GM18861 (cell line): ENCODE measurements at regions not wholly inside any gene's neighbourhood (a gene's known extent, or its start where the extent isn't known, plus 50 kb on each side); places are given as distances from the start of the nearest gene placed in this dataset.

Source experiments
- ATAC-seq: cut with Tn5 transposase; IDR thresholded peaks from one replicate; pipeline ENCODE4 v1.9.1; 2021; ENCODE audit not compliant: unreplicated experiment

DNA sequence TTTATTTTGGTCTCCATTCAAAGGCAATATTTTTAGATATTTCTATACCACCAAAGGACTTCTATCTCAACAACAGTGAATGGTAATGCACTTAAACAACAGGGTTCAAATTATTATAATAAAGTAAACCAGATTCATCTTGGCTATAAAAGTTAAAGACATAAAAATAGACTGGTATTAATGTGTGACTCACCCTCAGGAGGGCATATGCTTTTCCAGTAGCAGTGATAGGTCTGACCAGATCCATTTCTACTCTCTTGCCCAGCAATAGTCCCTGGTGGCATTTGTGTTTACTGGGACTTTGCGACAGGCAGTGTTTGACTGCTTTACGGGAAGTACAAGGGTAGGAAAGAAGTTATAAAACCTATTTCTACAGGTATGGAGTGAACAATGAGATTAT is 353.2 kb upstream of the ATP2B1 start:
- no peak for ATAC-seq

DNA sequence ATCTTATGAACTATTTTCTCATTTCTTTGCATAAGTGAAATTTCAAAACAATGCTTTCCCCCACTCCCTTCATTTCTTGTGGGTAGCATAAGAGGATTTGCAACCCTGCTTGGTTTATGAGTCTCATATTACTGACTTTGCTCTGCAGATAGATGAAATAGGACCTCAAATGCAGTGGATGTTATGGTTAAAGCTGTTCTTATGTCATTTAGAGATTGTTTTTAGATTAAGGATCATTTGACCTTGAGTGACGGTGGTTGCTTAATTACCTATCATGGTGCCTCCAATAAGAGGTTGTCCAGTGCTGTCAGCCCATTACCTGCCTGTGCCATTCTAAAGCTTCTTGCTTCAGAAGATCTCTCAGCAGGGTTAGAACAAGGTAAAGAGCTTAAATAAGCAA is 351.4 kb upstream of the ATP2B1 start:
- no peak for ATAC-seq

GRCh38 chr12:90058704-90059103 is 350.1 kb upstream of the ATP2B1 start:
- no peak for ATAC-seq

- ATAC-seq, result no peak
Measured at GRCh38 chr12:90055071-90055470, 346.4 kb upstream of the ATP2B1 start.

- ATAC-seq, result no peak
Measured at GRCh38 chr12:90048918-90049317, 340.3 kb upstream of the ATP2B1 start.

GRCh38 chr12:90045559-90045958 is 336.9 kb upstream of the ATP2B1 start:
- ATAC-seq, result no peak

DNA sequence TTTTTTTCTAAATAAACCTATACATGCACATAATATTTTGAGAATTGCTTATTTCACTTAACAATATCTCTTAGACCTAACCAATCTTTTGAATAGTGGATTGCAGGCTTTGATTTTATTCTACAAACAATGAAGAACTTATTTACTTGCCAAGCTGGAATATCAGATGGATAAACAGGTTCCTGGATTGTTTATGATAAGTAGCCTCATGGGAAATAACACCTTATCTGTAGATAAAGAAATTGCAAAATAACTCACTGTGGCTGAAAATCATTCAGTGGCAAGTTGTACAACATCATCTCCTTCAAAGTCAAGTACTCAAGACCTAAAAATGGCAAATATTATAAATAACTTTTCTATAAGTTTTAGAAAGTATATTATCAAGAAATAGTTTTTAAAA is 335.4 kb upstream of the ATP2B1 start:
- no peak for ATAC-seq

DNA sequence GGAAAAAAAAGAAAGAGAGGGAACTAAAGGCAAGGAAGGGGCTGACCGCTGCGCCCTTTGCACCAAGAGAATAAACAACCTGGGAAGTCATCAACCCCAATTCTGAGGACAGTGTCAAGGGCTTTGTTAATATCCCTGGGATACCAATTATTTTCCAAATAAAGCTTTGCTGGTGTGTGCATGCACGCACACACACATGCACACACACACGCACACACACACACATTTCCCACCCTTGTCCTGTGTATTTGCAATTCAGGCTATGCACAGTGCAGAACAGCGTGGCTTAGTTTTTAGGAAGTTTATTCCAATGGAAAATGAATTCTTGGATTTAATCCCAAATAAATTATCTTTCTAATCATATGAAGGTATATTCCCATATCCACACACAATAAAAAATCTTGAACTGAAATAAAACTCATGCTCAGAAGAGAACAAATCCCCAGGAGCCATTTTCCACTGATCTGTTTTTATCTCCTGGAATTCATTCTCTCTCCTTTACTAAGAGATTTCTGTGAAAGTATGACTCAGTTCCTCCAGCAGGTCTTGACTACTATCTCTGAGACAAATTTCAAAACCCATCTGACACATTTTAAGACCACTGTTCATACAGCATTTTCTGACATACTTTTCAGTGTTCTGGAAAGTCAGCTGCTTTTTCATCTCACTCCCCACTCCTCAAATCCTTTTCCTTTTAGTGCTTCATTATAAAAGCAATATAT is 334.4 kb upstream of the ATP2B1 start:
- ATAC-seq, result no peak

GRCh38 chr12:90038289-90038688 is 329.7 kb upstream of the ATP2B1 start:
- ATAC-seq, result no peak

DNA sequence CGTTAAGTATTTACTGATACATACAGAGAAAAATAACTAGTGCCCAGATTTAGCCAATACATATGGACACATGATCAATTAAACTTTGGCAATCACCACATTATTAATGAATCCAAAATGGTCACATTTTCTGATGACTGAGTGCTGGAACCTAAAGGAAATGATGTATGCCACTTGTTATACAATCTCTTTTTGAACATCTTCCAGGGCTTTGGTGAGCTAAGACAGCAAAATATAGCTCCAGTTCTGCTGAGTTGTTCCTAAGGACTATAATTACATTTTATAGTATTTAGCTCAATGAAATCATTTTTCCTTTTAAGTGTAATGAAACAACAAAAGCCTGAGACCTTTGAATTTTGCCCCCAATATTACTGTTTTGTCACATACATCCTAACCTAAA is 329.1 kb upstream of the ATP2B1 start:
- ATAC-seq, result no peak

- no peak for ATAC-seq
Measured at GRCh38 chr12:90036637-90037036, 328.0 kb upstream of the ATP2B1 start.

GRCh38 chr12:90030726-90031125 is 322.1 kb upstream of the ATP2B1 start:
- ATAC-seq, result no peak

GRCh38 chr12:90029317-90029716 is 320.7 kb upstream of the ATP2B1 start:
- ATAC-seq, result no peak

- no peak for ATAC-seq
Measured at GRCh38 chr12:90028635-90029051, 320.0 kb upstream of the ATP2B1 start.

GRCh38 chr12:90027889-90028634 is 319.4 kb upstream of the ATP2B1 start:
- ATAC-seq, result no peak

GRCh38 chr12:90027041-90027440 is 318.4 kb upstream of the ATP2B1 start:
- no peak for ATAC-seq

GRCh38 chr12:90026516-90026915 is 317.9 kb upstream of the ATP2B1 start:
- ATAC-seq, result no peak

DNA sequence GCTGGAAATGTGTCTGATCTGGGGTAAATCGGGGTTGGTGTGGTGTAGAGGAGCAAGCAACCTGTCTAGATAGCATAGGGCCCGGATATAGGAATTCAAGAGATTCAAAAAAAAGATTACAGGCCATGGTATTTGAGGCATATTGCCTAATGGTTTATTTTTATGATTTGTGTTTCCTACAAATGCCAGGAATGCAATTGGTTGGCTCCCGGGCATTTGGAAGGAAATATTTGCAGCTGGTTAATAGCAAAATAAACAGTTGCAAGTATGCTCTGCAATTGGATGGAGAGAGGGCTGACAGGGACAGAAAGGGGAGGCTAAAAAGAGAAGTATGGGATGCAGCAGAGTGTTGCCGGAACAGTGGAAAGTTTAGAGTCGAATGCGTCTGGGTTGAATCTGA is 315.6 kb upstream of the ATP2B1 start:
- no peak for ATAC-seq

GRCh38 chr12:90023207-90023900 is 314.7 kb upstream of the ATP2B1 start:
- ATAC-seq, result no peak

GRCh38 chr12:90021795-90022440 is 313.3 kb upstream of the ATP2B1 start:
- no peak for ATAC-seq

DNA sequence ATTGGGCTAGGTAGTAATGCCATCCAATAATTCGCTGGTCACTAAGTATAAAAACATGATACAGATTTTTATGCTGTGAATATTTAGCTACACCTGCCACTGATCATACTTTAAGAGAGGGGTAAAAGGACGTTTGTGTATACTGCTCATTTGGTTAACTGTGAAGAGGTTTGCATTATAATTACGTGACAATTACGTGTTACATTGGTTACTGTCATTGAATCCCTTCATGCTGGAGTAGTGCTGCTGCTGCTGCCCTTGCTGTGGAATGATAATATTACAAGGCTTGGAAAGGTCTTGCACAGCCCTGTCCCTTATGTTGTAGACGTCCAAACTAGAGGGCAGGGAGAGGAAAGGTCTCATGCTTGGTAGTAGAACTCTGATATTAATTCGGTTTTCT is 312.2 kb upstream of the ATP2B1 start:
- no peak for ATAC-seq

- ATAC-seq, result no peak
Measured at GRCh38 chr12:90020436-90020835, 311.8 kb upstream of the ATP2B1 start.
